ENCODE measurements at regions not wholly inside any gene's neighbourhood (a gene's known extent, or its start where the extent isn't known, plus 50 kb on each side); places are given as distances from the start of the nearest gene placed in this dataset.

- no peak for DNase-seq
- Histone ChIP-seq H3K4me3 (ENCODE audit: low read depth, low read length) (no peak overlapping the region), H3K36me3 (replicated peaks) (no peaks in the 10 kb centered on the region), H3K27me3 (replicated peaks) (no peaks in the 10 kb centered on the region), H3K27ac (no peak overlapping the region)
- in situ Hi-C loops (cut with HindIII; ENCODE audit: low pct_ligation_motif_present, low sequenced_read_pairs), result no loop called here
- no peak for TF ChIP-seq CTCF (IDR thresholded peaks at IDR 0.05; ENCODE audit: low read depth, low read length, missing control alignments)
Measured at GRCh38 chr7:118033273-118033672, 150.7 kb upstream of the LSM8 start.

- H3K27ac ChIP-seq, result no peak overlapping the region
- no peak for TF ChIP-seq CTCF (IDR thresholded peaks at IDR 0.05; ENCODE audit: low read depth, low read length, missing control alignments)
- in situ Hi-C loops (cut with HindIII; ENCODE audit: low pct_ligation_motif_present, low sequenced_read_pairs), result no loop called here
- H3K36me3 ChIP-seq (replicated peaks), result no peaks in the 10 kb centered on the region
- H3K27me3 ChIP-seq (replicated peaks), result no peaks in the 10 kb centered on the region
- no peak for DNase-seq
- H3K4me3 ChIP-seq (ENCODE audit: low read depth, low read length), result no peak overlapping the region
Measured at GRCh38 chr7:118039963-118040489, 143.9 kb upstream of the LSM8 start.

GRCh38 chr7:118040562-118040961, 143.4 kb upstream of the LSM8 start:
- Histone ChIP-seq H3K36me3 (replicated peaks) (no peaks in the 10 kb centered on the region), H3K4me3 (ENCODE audit: low read depth, low read length) (no peak overlapping the region), H3K27me3 (replicated peaks) (no peaks in the 10 kb centered on the region), H3K27ac (no peak overlapping the region)
- in situ Hi-C loops (cut with HindIII; ENCODE audit: low pct_ligation_motif_present, low sequenced_read_pairs), result no loop called here
- no peak for TF ChIP-seq CTCF (IDR thresholded peaks at IDR 0.05; ENCODE audit: low read depth, low read length, missing control alignments)
- DNase-seq, result no peak

GRCh38 chr7:118041251-118041878, 142.6 kb upstream of the LSM8 start:
- no peak for DNase-seq
- no peak overlapping the region for H3K27ac ChIP-seq
- in situ Hi-C loops (cut with HindIII; ENCODE audit: low pct_ligation_motif_present, low sequenced_read_pairs), result no loop called here
- TF ChIP-seq CTCF (IDR thresholded peaks at IDR 0.05; ENCODE audit: low read depth, low read length, missing control alignments), result no peak
- H3K36me3 ChIP-seq (replicated peaks), result no peaks in the 10 kb centered on the region
- no peak overlapping the region for H3K4me3 ChIP-seq (ENCODE audit: low read depth, low read length)
- H3K27me3 ChIP-seq (replicated peaks), result no peaks in the 10 kb centered on the region

GRCh38 chr7:118045629-118046028, 138.3 kb upstream of the LSM8 start:
- no peak for DNase-seq
- H3K27me3 ChIP-seq (replicated peaks), result no peaks in the 10 kb centered on the region
- H3K36me3 ChIP-seq (replicated peaks), result no peaks in the 10 kb centered on the region
- in situ Hi-C loops (cut with HindIII; ENCODE audit: low pct_ligation_motif_present, low sequenced_read_pairs), result no loop called here
- H3K27ac ChIP-seq, result no peak overlapping the region
- no peak for TF ChIP-seq CTCF (IDR thresholded peaks at IDR 0.05; ENCODE audit: low read depth, low read length, missing control alignments)
- no peak overlapping the region for H3K4me3 ChIP-seq (ENCODE audit: low read depth, low read length)

GRCh38 chr7:118046086-118046485, 137.9 kb upstream of the LSM8 start:
- in situ Hi-C loops (cut with HindIII; ENCODE audit: low pct_ligation_motif_present, low sequenced_read_pairs), result no loop called here
- DNase-seq, result no peak
- Histone ChIP-seq H3K4me3 (ENCODE audit: low read depth, low read length) (no peak overlapping the region), H3K27ac (no peak overlapping the region), H3K36me3 (replicated peaks) (no peaks in the 10 kb centered on the region), H3K27me3 (replicated peaks) (no peaks in the 10 kb centered on the region)
- TF ChIP-seq CTCF (IDR thresholded peaks at IDR 0.05; ENCODE audit: low read depth, low read length, missing control alignments), result no peak
